K562 (cell line): ENCODE measurements at regions not wholly inside any gene's neighbourhood (a gene's known extent, or its start where the extent isn't known, plus 50 kb on each side); places are given as distances from the start of the nearest gene placed in this dataset.

ENCODE experiments used
- ATAC-seq: fragments of 200-7000 bp; cut with Tn5 transposase; 3 replicates; pipeline ENCODE4 v1.9.1; 2020; ENCODE audit warnings: moderate library complexity
- BruUV-seq: library from RNA; stranded (reverse); fragments of 400-500 nt; replicated peaks from 2 replicates; lab custom pipeline; 2021; lab: Mats Ljungman, UMichigan
- CTCF ChIA-PET: fragments of 300-600 bp; formaldehyde crosslinking; extraction: SDS; loops from one replicate; lab custom pipeline; 2021; ENCODE audit warnings: low intra/inter-chr PET ratio; lab: Yijun Ruan, JAX
- POLR2A ChIA-PET: fragments of 300-600, 350-650 bp; sonication (Branson Sonifier 250); formaldehyde crosslinking; extraction: SDS; loops from one replicate; lab custom pipeline; 2021; ENCODE audit warnings: antibody characterized with exemption, inconsistent platforms; lab: Yijun Ruan, JAX
- DNase-seq, 4 experiments: peaks; one replicate each; pipeline versions ENCODE4 v3.0.0 to v3.0.0-alpha.2; 2011 to 2018; ENCODE audit warnings: low spot score in 3 of 4, mixed read lengths in 3 of 4; ENCODE audit errors: extremely low read depth in 1 of 4
- FAIRE-seq: peaks from 2 replicates; lab custom pipeline; 2011; peaks lifted over from hg19 to GRCh38; lab: Jason Lieb, UNC
- H2AFZ ChIP-seq: 2 replicates; pipeline ENCODE4 v1.6.0; 2011; ENCODE audit warnings: low read depth, low read length, control low read depth, inconsistent platforms
- H3K27ac ChIP-seq: fragments of 200-600 bp; 3 replicates; pipeline ENCODE4 v1.8.0; 2011; ENCODE audit warnings: low read depth, mild to moderate bottlenecking, control low read depth, inconsistent platforms, low read length, moderate library complexity, mixed read lengths; ENCODE audit errors: extremely low read depth
- H3K27me3 ChIP-seq, 2 experiments: fragments of 300-600 bp in 1 of 2; 2 replicates in 1 of 2; 3 replicates in 1 of 2; pipeline versions ENCODE4 v1.6.0 to v1.8.0; 2011; ENCODE audit warnings: inconsistent platforms in 2 of 2, low read length in 2 of 2, mild to moderate bottlenecking in 1 of 2, mixed read lengths in 1 of 2, moderate library complexity in 1 of 2; ENCODE audit not compliant: control insufficient read depth in 2 of 2, insufficient read depth in 2 of 2
- H3K36me3 ChIP-seq: fragments of 300-600 bp; 3 replicates; pipeline ENCODE4 v1.8.0; 2011; ENCODE audit warnings: mild to moderate bottlenecking, low read length, inconsistent platforms; ENCODE audit not compliant: control insufficient read depth, insufficient read depth
- H3K4me1 ChIP-seq, 2 experiments: fragments of 200-600 bp in 1 of 2; replicated peaks in 1 of 2; 2 replicates in 1 of 2; 3 replicates in 1 of 2; pipeline versions ENCODE4 v1.5.1 to v1.8.0; 2011; ENCODE audit warnings: inconsistent platforms in 2 of 2, low read length in 2 of 2, mild to moderate bottlenecking in 1 of 2, mixed read lengths in 1 of 2, moderate library complexity in 1 of 2; ENCODE audit not compliant: control insufficient read depth in 2 of 2, insufficient read depth in 2 of 2
- H3K4me2 ChIP-seq: 2 replicates; pipeline ENCODE4 v1.6.1; 2011; ENCODE audit warnings: low read length, control low read depth, inconsistent platforms, mixed read lengths; ENCODE audit not compliant: insufficient read depth
- H3K4me3 ChIP-seq: fragments of 200-600 bp; sonication (generic), shearing (Covaris generic); 2 replicates; pipeline ENCODE4 v1.5.1; 2016; ENCODE audit warnings: control low read depth, inconsistent platforms
- H3K79me2 ChIP-seq: fragments of 200-600 bp; 3 replicates; pipeline ENCODE4 v1.8.0; 2011; ENCODE audit warnings: low read length, inconsistent platforms; ENCODE audit not compliant: control insufficient read depth, insufficient read depth
- H3K9ac ChIP-seq, 2 experiments: 2 replicates each; pipeline versions ENCODE4 v1.6.0 to v1.6.1; 2011; ENCODE audit warnings: low read depth in 2 of 2, low read length in 2 of 2, control low read depth in 1 of 2, inconsistent platforms in 1 of 2, mild to moderate bottlenecking in 1 of 2, mixed read lengths in 1 of 2; ENCODE audit not compliant: insufficient read depth in 1 of 2
- H3K9me1 ChIP-seq: one replicate; pipeline ENCODE4 v1.6.0; 2011; ENCODE audit warnings: inconsistent platforms, mild to moderate bottlenecking, low read length, moderate library complexity; ENCODE audit not compliant: control insufficient read depth, insufficient read depth
- H3K9me3 ChIP-seq: replicated peaks from 2 replicates; pipeline ENCODE4 v1.5.1; 2011; ENCODE audit warnings: low read depth, low read length, inconsistent platforms; ENCODE audit not compliant: control insufficient read depth, insufficient read depth
- H4K20me1 ChIP-seq: replicated peaks from 2 replicates; pipeline ENCODE4 v1.6.1; 2011; ENCODE audit warnings: low read length, inconsistent platforms, mixed read lengths; ENCODE audit not compliant: control insufficient read depth, insufficient read depth
- ATF3 ChIP-seq, 2 experiments: fragments of 450-650 bp in 1 of 2; sonication (generic) in 1 of 2; formaldehyde crosslinking in 1 of 2; IDR thresholded peaks in 1 of 2; conservative IDR thresholded peaks in 1 of 2; 2 replicates each; pipeline versions ENCODE4 v1.6.1 to v1.8.1; 2016 to 2023; ENCODE audit warnings: mild to moderate bottlenecking in 2 of 2, moderate library complexity in 2 of 2, inconsistent platforms in 1 of 2, missing genetic modification reagents in 1 of 2
- BRD4 ChIP-seq: fragments of 200-600 bp; sonication (generic); IDR thresholded peaks from 2 replicates; pipeline ENCODE4 v1.6.1; 2017; ENCODE audit warnings: inconsistent platforms
- E2F8 ChIP-seq: fragments of 450-650 bp; IDR thresholded peaks from 2 replicates; pipeline ENCODE4 v1.7.1; 2018; ENCODE audit warnings: mild to moderate bottlenecking, low read depth; ENCODE audit not compliant: partially characterized antibody
- IRF1 ChIP-seq: sonication (generic); formaldehyde crosslinking; IDR thresholded peaks from 2 replicates; pipeline ENCODE4 v1.8.0; 2022; ENCODE audit warnings: missing genetic modification reagents, mild to moderate bottlenecking, borderline replicate concordance
- KDM5B ChIP-seq: fragments of 200-600 bp; sonication (generic); IDR thresholded peaks from 2 replicates; pipeline ENCODE4 v1.6.1; 2012; ENCODE audit warnings: low read depth, mild to moderate bottlenecking, moderate library complexity, low read length, control low read depth, inconsistent platforms; ENCODE audit not compliant: insufficient replicate concordance
- LARP7 ChIP-seq: fragments of 450-650 bp; IDR thresholded peaks from 2 replicates; pipeline ENCODE4 v1.6.1; 2016
- MAZ ChIP-seq, 2 experiments: fragments of 450-650 bp in 1 of 2; sonication (generic) in 1 of 2; formaldehyde crosslinking; IDR thresholded peaks in 1 of 2; conservative IDR thresholded peaks in 1 of 2; 2 replicates each; pipeline versions ENCODE4 v1.4.0 to v1.5.0; 2020; ENCODE audit warnings: mild to moderate bottlenecking in 1 of 2, missing genetic modification reagents in 1 of 2
- TOE1 ChIP-seq, 2 experiments: fragments of 450-650 bp in 1 of 2; sonication (generic) in 1 of 2; formaldehyde crosslinking in 1 of 2; IDR thresholded peaks; 2 replicates each; pipeline versions ENCODE4 v1.7.1 to v1.8.0; 2016 to 2022; ENCODE audit warnings: borderline replicate concordance in 2 of 2, mild to moderate bottlenecking in 2 of 2, antibody characterized with exemption in 1 of 2, inconsistent platforms in 1 of 2, low read depth in 1 of 2, missing genetic modification reagents in 1 of 2, moderate library complexity in 1 of 2
- WGBS: fragments of 100-300 bp; shearing (Covaris generic); methylation state at CpG from one replicate; pipeline ENCODE4 v1.1.6; 2016; ENCODE audit warnings: low coverage, mixed read lengths; ENCODE audit not compliant: insufficient coverage; ENCODE audit errors: missing lambda C conversion rate; 5-methylcytosine and 5-hydroxymethylcytosine counted together
- in situ Hi-C: fragments of 300-500 bp; cut with MboI; formaldehyde crosslinking; loops from 4 replicates; pipeline ENCODE4 v1.15.0; 2018; ENCODE audit warnings: inconsistent platforms, mixed read lengths
- intact Hi-C: fragments of 100-400 bp; cut with micrococcal nuclease; formaldehyde crosslinking; loops from 2 replicates; pipeline ENCODE4 v1.14.2; 2022
- TF ChIP-seq, protein P1 (sequence below), 2 experiments: fragments of 450-650 bp in 1 of 2; IDR thresholded peaks; 2 replicates each; pipeline ENCODE4 v1.6.1; 2011 to 2017; ENCODE audit warnings: low read depth in 2 of 2, antibody characterized with exemption in 1 of 2, borderline replicate concordance in 1 of 2, low read length in 1 of 2, mild to moderate bottlenecking in 1 of 2, mixed read lengths in 1 of 2; ENCODE audit not compliant: control insufficient read depth in 1 of 2

- TF ChIP-seq BRD4 (no peak), TOE1 (IDR thresholded peaks at IDR 0.05; ENCODE audit: borderline replicate concordance) (no peak), TOE1 (CRISPR knock-in tag; IDR thresholded peaks at IDR 0.05; ENCODE audit: borderline replicate concordance, low read depth) (no peak)
Measured at GRCh38 chr22:49264696-49265095, 563.0 kb downstream of the BRD1 start (continued).

DNA sequence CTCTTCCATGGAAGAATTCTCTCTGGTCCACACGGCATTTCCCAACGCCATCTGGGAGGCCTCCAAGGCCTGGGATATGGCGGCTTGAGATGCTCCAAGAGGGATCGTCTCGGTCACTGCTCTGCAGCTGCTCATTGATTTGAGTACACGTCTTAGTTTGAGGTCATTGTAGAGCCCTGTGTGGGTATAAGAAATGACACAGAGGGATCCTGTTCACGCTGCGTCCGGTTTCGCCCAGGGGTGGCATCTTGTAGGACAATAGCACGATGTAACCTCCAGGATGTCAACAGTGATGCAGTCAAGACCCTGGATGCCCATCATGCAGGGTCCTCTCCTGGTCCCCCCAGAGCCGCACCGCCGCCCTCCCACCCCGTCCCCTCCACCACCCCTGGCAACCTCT is 564.6 kb downstream of the BRD1 start:
- Histone ChIP-seq H3K4me3 (no peak overlapping the region), H3K27ac (no peak overlapping the region), H3K4me2 (no peak overlapping the region), H3K4me1 (no peaks in the 10 kb centered on the region), H3K9me1 (no peaks in the 10 kb centered on the region), H4K20me1 (peaks cover 4% of the 10 kb centered on the region; the same call in 1 of the 2 replicates), H2AFZ (no peak overlapping the region), H3K9me3 (no peaks in the 10 kb centered on the region), H3K36me3 (no peaks in the 10 kb centered on the region), H3K27me3 (peaks cover 0 to 27% of the 10 kb centered on the region in 2 experiments; a peak in 1 of 5 replicates), H3K9ac (no peak overlapping the region), H3K79me2 (no peaks in the 10 kb centered on the region)
- in situ Hi-C loops (no loop called here), intact Hi-C loops (no loop called here)
- POLR2A ChIA-PET: interaction anchor here (0.6 kb wide), 2 partner anchors 71 to 251 kb away, joined by 3 read pairs; no protein-coding TSS in a partner anchor
- 4% methylated on average over 9 of the region's 15 CpGs for WGBS
- CTCF ChIA-PET: no interaction called here
- DNase-seq: no peak
- BruUV-seq: no TSS peak
- no peak for ATAC-seq
- no peak for FAIRE-seq
- TF ChIP-seq E2F8 (no peak), ATF3 (IDR thresholded peaks at IDR 0.05) (no peak), ATF3 (CRISPR knock-in tag; conservative IDR thresholded peaks at IDR 0.05) (no peak), LARP7 (no peak), MAZ (CRISPR knock-in tag; conservative IDR thresholded peaks at IDR 0.05 in 1 of 2, IDR thresholded peaks at IDR 0.05 in 1 of 2) (no peak), KDM5B (no peak), IRF1 (no peak)
- TF ChIP-seq, protein P1, sequence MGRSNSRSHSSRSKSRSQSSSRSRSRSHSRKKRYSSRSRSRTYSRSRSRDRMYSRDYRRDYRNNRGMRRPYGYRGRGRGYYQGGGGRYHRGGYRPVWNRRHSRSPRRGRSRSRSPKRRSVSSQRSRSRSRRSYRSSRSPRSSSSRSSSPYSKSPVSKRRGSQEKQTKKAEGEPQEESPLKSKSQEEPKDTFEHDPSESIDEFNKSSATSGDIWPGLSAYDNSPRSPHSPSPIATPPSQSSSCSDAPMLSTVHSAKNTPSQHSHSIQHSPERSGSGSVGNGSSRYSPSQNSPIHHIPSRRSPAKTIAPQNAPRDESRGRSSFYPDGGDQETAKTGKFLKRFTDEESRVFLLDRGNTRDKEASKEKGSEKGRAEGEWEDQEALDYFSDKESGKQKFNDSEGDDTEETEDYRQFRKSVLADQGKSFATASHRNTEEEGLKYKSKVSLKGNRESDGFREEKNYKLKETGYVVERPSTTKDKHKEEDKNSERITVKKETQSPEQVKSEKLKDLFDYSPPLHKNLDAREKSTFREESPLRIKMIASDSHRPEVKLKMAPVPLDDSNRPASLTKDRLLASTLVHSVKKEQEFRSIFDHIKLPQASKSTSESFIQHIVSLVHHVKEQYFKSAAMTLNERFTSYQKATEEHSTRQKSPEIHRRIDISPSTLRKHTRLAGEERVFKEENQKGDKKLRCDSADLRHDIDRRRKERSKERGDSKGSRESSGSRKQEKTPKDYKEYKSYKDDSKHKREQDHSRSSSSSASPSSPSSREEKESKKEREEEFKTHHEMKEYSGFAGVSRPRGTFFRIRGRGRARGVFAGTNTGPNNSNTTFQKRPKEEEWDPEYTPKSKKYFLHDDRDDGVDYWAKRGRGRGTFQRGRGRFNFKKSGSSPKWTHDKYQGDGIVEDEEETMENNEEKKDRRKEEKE (IDR thresholded peaks at IDR 0.05; ENCODE audit: borderline replicate concordance in 1 of 2, control insufficient read depth in 1 of 2, low read depth in 2 of 2, low read length in 1 of 2): no peak
